CD14-positive monocyte (primary cell): ENCODE measurements at regions not wholly inside any gene's neighbourhood (a gene's known extent, or its start where the extent isn't known, plus 50 kb on each side); places are given as distances from the start of the nearest gene placed in this dataset.

ENCODE experiments used
- DNase-seq, 3 donors: peaks; one replicate each; pipeline ENCODE4 v3.0.0-alpha.2; 2011 to 2022
- H2AFZ ChIP-seq: 2 replicates; pipeline ENCODE4 v1.6.0; 2012; ENCODE audit warnings: mild to moderate bottlenecking, low read depth, low read length, inconsistent platforms; ENCODE audit not compliant: insufficient read depth, poor library complexity, severe bottlenecking
- H3K27ac ChIP-seq, 2 donors: 1 replicate in 1 of 2; 2 replicates in 1 of 2; pipeline ENCODE4 v1.5.1; 2012 to 2013; ENCODE audit warnings: low read length in 2 of 2, control low read depth in 1 of 2, inconsistent platforms in 1 of 2, low read depth in 1 of 2, mild to moderate bottlenecking in 1 of 2
- H3K27me3 ChIP-seq, 2 donors: one replicate each; pipeline versions ENCODE4 v1.6.0 to v1.6.1; 2011 to 2013; ENCODE audit warnings: low read length in 2 of 2; ENCODE audit not compliant: control insufficient read depth in 2 of 2, insufficient read depth in 2 of 2
- H3K36me3 ChIP-seq, 2 donors: replicated peaks in 1 of 2; 1 replicate in 1 of 2; 2 replicates in 1 of 2; pipeline versions ENCODE4 v1.5.1 to v1.6.1; 2012 to 2013; ENCODE audit warnings: low read length in 2 of 2, control low read depth in 1 of 2, inconsistent platforms in 1 of 2, mild to moderate bottlenecking in 1 of 2; ENCODE audit not compliant: insufficient read depth in 2 of 2, control insufficient read depth in 1 of 2
- H3K4me1 ChIP-seq, 2 donors: 1 replicate in 1 of 2; 2 replicates in 1 of 2; pipeline versions ENCODE4 v1.5.1 to v1.6.1; 2012 to 2013; ENCODE audit warnings: low read length in 2 of 2, control low read depth in 1 of 2, inconsistent platforms in 1 of 2, mild to moderate bottlenecking in 1 of 2, moderate library complexity in 1 of 2; ENCODE audit not compliant: insufficient read depth in 2 of 2, control insufficient read depth in 1 of 2
- H3K4me2 ChIP-seq: replicated peaks from 2 replicates; pipeline ENCODE3; 2012; ENCODE audit warnings: low read length, moderate library complexity, mild to moderate bottlenecking; ENCODE audit not compliant: poor library complexity, severe bottlenecking; ENCODE audit errors: extremely low read depth
- H3K4me3 ChIP-seq, 3 experiments: fragments of 200-600 bp in 1 of 3; sonication (generic) in 1 of 3; replicated peaks in 1 of 3; 1 replicate in 2 of 3; 2 replicates in 1 of 3; pipeline ENCODE4 v1.5.1; 2011 to 2013; ENCODE audit warnings: low read length in 3 of 3, mild to moderate bottlenecking in 3 of 3, control low read depth in 2 of 3, low read depth in 2 of 3, inconsistent platforms in 1 of 3, moderate library complexity in 1 of 3
- H3K79me2 ChIP-seq: 2 replicates; pipeline ENCODE4 v1.6.0; 2012; ENCODE audit warnings: mild to moderate bottlenecking, control low read depth, inconsistent platforms, low read length, moderate library complexity; ENCODE audit not compliant: insufficient read depth
- H3K9ac ChIP-seq: 2 replicates; pipeline ENCODE4 v1.6.0; 2017; ENCODE audit warnings: low read length, mild to moderate bottlenecking; ENCODE audit not compliant: insufficient read depth, poor library complexity, severe bottlenecking
- H3K9me3 ChIP-seq, 2 donors: replicated peaks in 1 of 2; 1 replicate in 1 of 2; 2 replicates in 1 of 2; pipeline versions ENCODE4 v1.5.1 to v1.6.1; 2012 to 2013; ENCODE audit warnings: low read length in 2 of 2, control low read depth in 1 of 2; ENCODE audit not compliant: control insufficient read depth in 1 of 2, insufficient read depth in 1 of 2
- H4K20me1 ChIP-seq: 2 replicates; pipeline ENCODE4 v1.6.0; 2012; ENCODE audit warnings: mild to moderate bottlenecking, low read length, control low read depth, moderate library complexity; ENCODE audit not compliant: insufficient read depth
- H3K27ac Mint-ChIP-seq, 7 donors: one replicate each; pipeline ENCODE4 v1.8.0; 2020; ENCODE audit warnings: mild to moderate bottlenecking in 7 of 7, mixed read lengths in 7 of 7, moderate library complexity in 6 of 7, inconsistent platforms in 2 of 7
- H3K27me3 Mint-ChIP-seq, 3 donors: one replicate each; pipeline ENCODE4 v1.8.0; 2021 to 2022; ENCODE audit warnings: low read depth in 3 of 3, mild to moderate bottlenecking in 3 of 3, mixed read lengths in 3 of 3, moderate library complexity in 3 of 3, inconsistent platforms in 1 of 3
- H3K36me3 Mint-ChIP-seq, 2 donors: one replicate each; pipeline ENCODE4 v1.8.0; 2020; ENCODE audit warnings: mixed read lengths in 2 of 2, inconsistent platforms in 1 of 2, mild to moderate bottlenecking in 1 of 2
- H3K4me1 Mint-ChIP-seq: one replicate; pipeline ENCODE4 v1.8.0; 2020; ENCODE audit warnings: mild to moderate bottlenecking, mixed read lengths
- H3K4me3 Mint-ChIP-seq, 2 donors: one replicate each; pipeline ENCODE4 v1.8.0; 2020; ENCODE audit warnings: mild to moderate bottlenecking in 2 of 2, mixed read lengths in 2 of 2, moderate library complexity in 1 of 2
- H3K9me3 Mint-ChIP-seq, 7 donors: one replicate each; pipeline ENCODE4 v1.8.0; 2020 to 2022; ENCODE audit warnings: mixed read lengths in 7 of 7, mild to moderate bottlenecking in 6 of 7, moderate library complexity in 6 of 7, inconsistent platforms in 2 of 7
- CTCF ChIP-seq: fragments of 200-600 bp; IDR thresholded peaks from one replicate; pipeline ENCODE4 v1.8.0; 2022; ENCODE audit warnings: antibody characterized with exemption, mild to moderate bottlenecking
- WGBS: methylation state at CpG from one replicate; pipeline ENCODE4 v1.1.5; 2013; ENCODE audit warnings: missing lambda C conversion rate; ENCODE audit not compliant: insufficient coverage; 5-methylcytosine and 5-hydroxymethylcytosine counted together
- intact Hi-C, 2 donors: fragments of 100-400 bp; cut with micrococcal nuclease; formaldehyde crosslinking; loops; one replicate each; pipeline versions ENCODE4 v1.15.0 to v1.15.1; 2023

- H3K4me3 Mint-ChIP-seq: no peak overlapping the region
- intact Hi-C loops: no loop called here
- H3K4me1 Mint-ChIP-seq: peaks cover 54% of the 10 kb centered on the region
- peak overlapping the region in 2 of 7 donors; percentile 6 to 38 for H3K27ac Mint-ChIP-seq
- H3K9me3 Mint-ChIP-seq: peaks cover 0 to 3% (median 0%) of the 10 kb centered on the region in 7 donors
- H3K36me3 ChIP-seq: no peaks in the 10 kb centered on the region
- H3K9me3 ChIP-seq: no peaks in the 10 kb centered on the region
- H3K9ac ChIP-seq: no peak overlapping the region
- peaks cover 55 to 57% of the 10 kb centered on the region in 2 donors for H3K4me1 ChIP-seq
- H3K36me3 Mint-ChIP-seq: peaks cover 0 to 2% of the 10 kb centered on the region in 2 donors
- no peak for DNase-seq
- no peak overlapping the region for H3K4me2 ChIP-seq
- no peak overlapping the region for H3K4me3 ChIP-seq
- TF ChIP-seq CTCF: no peak
- H3K27me3 Mint-ChIP-seq: no peaks in the 10 kb centered on the region
- H3K79me2 ChIP-seq: no peaks in the 10 kb centered on the region
- no peaks in the 10 kb centered on the region for H3K27me3 ChIP-seq
- no peak overlapping the region for H2AFZ ChIP-seq
- H3K27ac ChIP-seq: peak overlapping the region in 1 of 2 donors; percentile 78
- no peaks in the 10 kb centered on the region for H4K20me1 ChIP-seq
- 100% methylated on average over 2 of the region's 2 CpGs for WGBS
Observed at GRCh38 chr11:86157797-86158378, 86.7 kb upstream of the EED start.

- H3K9me3 Mint-ChIP-seq: peaks cover 0 to 2% (median 0%) of the 10 kb centered on the region in 7 donors
- H3K4me3 ChIP-seq: peak overlapping the region in 1 of 3 experiments; percentile 36
- H3K36me3 Mint-ChIP-seq: no peaks in the 10 kb centered on the region
- peak overlapping the region in 1 of 2 donors; percentile 59 for H3K4me3 Mint-ChIP-seq
- H3K4me1 ChIP-seq: peaks cover 51 to 53% of the 10 kb centered on the region in 2 donors
- peak overlapping the region; percentile 29 for H3K4me2 ChIP-seq
- WGBS: 0% methylated on average over 3 of the region's 3 CpGs
- peaks cover 51% of the 10 kb centered on the region for H3K4me1 Mint-ChIP-seq
- H3K36me3 ChIP-seq: no peaks in the 10 kb centered on the region
- intact Hi-C loops: no loop called here
- no peaks in the 10 kb centered on the region for H3K27me3 ChIP-seq
- no peaks in the 10 kb centered on the region for H3K27me3 Mint-ChIP-seq
- no peaks in the 10 kb centered on the region for H3K9me3 ChIP-seq
- H3K79me2 ChIP-seq: no peaks in the 10 kb centered on the region
- H3K27ac ChIP-seq: peak overlapping the region; percentile 73 to 78
- H2AFZ ChIP-seq: peak overlapping the region; percentile 41
- H3K9ac ChIP-seq: peak overlapping the region; percentile 39
- H4K20me1 ChIP-seq: no peaks in the 10 kb centered on the region
- peak in 2 of 3 donors; percentile 41 to 45 for DNase-seq
- no peak for TF ChIP-seq CTCF
- H3K27ac Mint-ChIP-seq: peak overlapping the region; percentile 74 to 95 (median 91)
Observed at GRCh38 chr11:86156397-86156955, 87.6 kb upstream of the PICALM start.
